Psoas muscle (tissue), 7 donors: ENCODE measurements at regions not wholly inside any gene's neighbourhood (a gene's known extent, or its start where the extent isn't known, plus 50 kb on each side); places are given as distances from the start of the nearest gene placed in this dataset.

Experiments
- ATAC-seq, 4 donors: fragments of 200-7000 bp; cut with Tn5 transposase; one replicate each; pipeline ENCODE4 v1.9.1; 2020; ENCODE audit warnings: moderate library complexity in 3 of 4, mild to moderate bottlenecking in 2 of 4
- DNase-seq, 2 donors: peaks; one replicate each; pipeline ENCODE4 v3.0.0-alpha.2; 2020
- H3K27ac ChIP-seq: fragments of 200-600 bp; one replicate; pipeline ENCODE4 v1.8.0; 2022
- H3K27me3 ChIP-seq, 3 donors: fragments of 200-600 bp in 1 of 3; one replicate each; pipeline versions ENCODE4 v1.6.1 to v1.8.0; 2013 to 2022; ENCODE audit warnings: low read length in 2 of 3, mild to moderate bottlenecking in 2 of 3, moderate library complexity in 1 of 3; ENCODE audit not compliant: insufficient read depth in 3 of 3
- H3K36me3 ChIP-seq, 2 donors: fragments of 200-600 bp in 1 of 2; one replicate each; pipeline versions ENCODE4 v1.6.1 to v1.8.0; 2013 to 2022; ENCODE audit warnings: low read depth in 1 of 2, mild to moderate bottlenecking in 1 of 2, moderate library complexity in 1 of 2; ENCODE audit not compliant: insufficient read depth in 1 of 2
- H3K4me1 ChIP-seq: fragments of 200-600 bp; one replicate; pipeline ENCODE4 v1.8.0; 2022
- H3K4me3 ChIP-seq: fragments of 200-600 bp; one replicate; pipeline ENCODE4 v1.8.0; 2022; ENCODE audit warnings: mild to moderate bottlenecking
- H3K9me3 ChIP-seq: fragments of 200-600 bp; one replicate; pipeline ENCODE4 v1.8.0; 2022
- WGBS, 3 donors: extraction: QIAGEN DNeasy Blood & Tissue Kit; methylation state at CpG; one replicate each; pipeline versions ENCODE4 v1.1.6 to v1.1.7; 2013; 5-methylcytosine and 5-hydroxymethylcytosine counted together
- intact Hi-C, 2 donors: fragments of 100-400 bp; cut with DNase I; formaldehyde crosslinking; loops; one replicate each; pipeline versions ENCODE4 v1.11.0 to v1.14.2; 2022
- TF ChIP-seq, protein P1 (sequence below): fragments of 200-600 bp; IDR thresholded peaks from one replicate; pipeline ENCODE4 v1.8.0; 2022; ENCODE audit warnings: antibody characterized with exemption
- donor health status: healthy with polysubstance abuse.
- donor health status: DM: no; HTN: no; CAD: no; lungs with moderate emphysema.
- donor health status: Bipolar disorder and iron deficiency.
- donor health status: healthy.
- donor health status: DM: yes; HTN: yes; CAD: no.
- donor health status: DM: no; HTN: no; CAD: no.
- donor health status: DM: yes; HTN: yes; CAD: no.

DNA sequence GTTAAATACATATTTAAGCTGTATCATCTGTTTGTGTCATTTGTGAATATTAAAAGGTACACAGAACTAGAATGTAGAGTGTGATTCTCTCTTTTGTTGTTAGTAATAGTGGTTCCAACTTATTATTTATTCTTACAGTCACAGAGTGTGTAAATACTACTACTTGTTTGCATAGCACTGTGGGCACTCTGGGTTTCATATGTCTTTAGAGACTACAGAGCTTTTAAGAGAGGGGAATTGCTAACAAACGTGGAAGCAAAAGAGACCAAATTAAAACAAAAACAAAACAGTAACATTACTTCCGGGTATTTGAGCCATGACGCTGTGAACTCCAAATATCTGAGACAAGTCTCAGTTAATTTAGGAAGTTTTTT lies 828.0 kb upstream of the DPPA4 start:
- ATAC-seq (no peak), DNase-seq (no peak)
- no peaks in the 10 kb centered on the region for H3K27me3 ChIP-seq
- no peak overlapping the region for H3K4me3 ChIP-seq
- TF ChIP-seq, protein P1, sequence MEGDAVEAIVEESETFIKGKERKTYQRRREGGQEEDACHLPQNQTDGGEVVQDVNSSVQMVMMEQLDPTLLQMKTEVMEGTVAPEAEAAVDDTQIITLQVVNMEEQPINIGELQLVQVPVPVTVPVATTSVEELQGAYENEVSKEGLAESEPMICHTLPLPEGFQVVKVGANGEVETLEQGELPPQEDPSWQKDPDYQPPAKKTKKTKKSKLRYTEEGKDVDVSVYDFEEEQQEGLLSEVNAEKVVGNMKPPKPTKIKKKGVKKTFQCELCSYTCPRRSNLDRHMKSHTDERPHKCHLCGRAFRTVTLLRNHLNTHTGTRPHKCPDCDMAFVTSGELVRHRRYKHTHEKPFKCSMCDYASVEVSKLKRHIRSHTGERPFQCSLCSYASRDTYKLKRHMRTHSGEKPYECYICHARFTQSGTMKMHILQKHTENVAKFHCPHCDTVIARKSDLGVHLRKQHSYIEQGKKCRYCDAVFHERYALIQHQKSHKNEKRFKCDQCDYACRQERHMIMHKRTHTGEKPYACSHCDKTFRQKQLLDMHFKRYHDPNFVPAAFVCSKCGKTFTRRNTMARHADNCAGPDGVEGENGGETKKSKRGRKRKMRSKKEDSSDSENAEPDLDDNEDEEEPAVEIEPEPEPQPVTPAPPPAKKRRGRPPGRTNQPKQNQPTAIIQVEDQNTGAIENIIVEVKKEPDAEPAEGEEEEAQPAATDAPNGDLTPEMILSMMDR: no peak
- no peak overlapping the region for H3K27ac ChIP-seq
- no peaks in the 10 kb centered on the region for H3K9me3 ChIP-seq
- intact Hi-C loops: no loop called here
- 18 to 30% (median 30%) methylated on average over 3 of the region's 3 CpGs for WGBS, 3 donors
- H3K36me3 ChIP-seq: no peaks in the 10 kb centered on the region
- H3K4me1 ChIP-seq: no peaks in the 10 kb centered on the region

- TF ChIP-seq, protein P1: no peak
- H3K4me3 ChIP-seq: no peak overlapping the region
- H3K27me3 ChIP-seq: no peaks in the 10 kb centered on the region
- DNase-seq (no peak), ATAC-seq (no peak)
- H3K9me3 ChIP-seq: no peaks in the 10 kb centered on the region
- WGBS, 3 donors: 52 to 73% (median 64%) methylated on average over 8 of the region's 8 CpGs
- H3K4me1 ChIP-seq: no peaks in the 10 kb centered on the region
- H3K27ac ChIP-seq: no peak overlapping the region
- no peaks in the 10 kb centered on the region for H3K36me3 ChIP-seq
- intact Hi-C loops: no loop called here
Observed at GRCh38 chr3:110165753-110166152, 828.4 kb upstream of the DPPA4 start.

GRCh38 chr3:110166791-110167190 lies 829.4 kb upstream of the DPPA4 start:
- TF ChIP-seq, protein P1: no peak

GRCh38 chr3:110174908-110175307 lies 837.6 kb upstream of the DPPA4 start:
- no peaks in the 10 kb centered on the region for H3K36me3 ChIP-seq
- DNase-seq: no peak
- H3K4me1 ChIP-seq: no peaks in the 10 kb centered on the region
- no peak overlapping the region for H3K27ac ChIP-seq
- WGBS, 3 donors: 83 to 93% (median 86%) methylated on average over 2 of the region's 2 CpGs
- TF ChIP-seq, protein P1: no peak
- no peaks in the 10 kb centered on the region for H3K9me3 ChIP-seq
- no peaks in the 10 kb centered on the region for H3K27me3 ChIP-seq
- intact Hi-C loops: no loop called here
- ATAC-seq: no peak
- no peak overlapping the region for H3K4me3 ChIP-seq

More at GRCh38 chr3:110166791-110167190, 829.4 kb upstream of the DPPA4 start:
- ATAC-seq (no peak), DNase-seq (no peak)
- H3K27ac ChIP-seq: no peak overlapping the region
- H3K27me3 ChIP-seq: no peaks in the 10 kb centered on the region
- no peaks in the 10 kb centered on the region for H3K4me1 ChIP-seq
- H3K36me3 ChIP-seq: no peaks in the 10 kb centered on the region
- H3K9me3 ChIP-seq: no peaks in the 10 kb centered on the region
- 44 to 51% (median 51%) methylated on average over 1 of the region's 1 CpG for whole genome bisulfite sequencing, 3 donors
- H3K4me3 ChIP-seq: no peak overlapping the region
- intact Hi-C loops: no loop called here

DNA sequence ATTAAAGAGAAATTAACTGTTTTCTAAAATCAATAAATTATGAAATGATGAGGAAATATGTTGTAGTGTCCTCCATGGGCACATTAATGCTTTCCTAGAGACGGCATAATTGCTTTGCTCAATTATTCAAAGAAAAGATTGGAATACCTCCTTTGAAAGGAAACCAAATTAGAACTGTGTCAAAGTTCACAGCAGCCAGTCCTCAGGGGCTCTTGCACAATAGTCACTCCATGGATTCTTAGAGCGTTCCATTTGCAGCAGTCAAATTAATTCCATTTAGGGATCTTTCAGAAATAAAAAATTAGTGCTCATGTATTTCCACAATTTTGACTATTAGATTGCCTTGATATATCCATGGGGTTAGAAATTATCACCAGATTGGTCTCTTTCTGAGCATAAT lies 841.6 kb upstream of the DPPA4 start:
- Histone ChIP-seq H3K9me3 (no peaks in the 10 kb centered on the region), H3K4me3 (no peak overlapping the region), H3K27me3 (no peaks in the 10 kb centered on the region), H3K27ac (no peak overlapping the region), H3K36me3 (no peaks in the 10 kb centered on the region), H3K4me1 (no peaks in the 10 kb centered on the region)
- no peak for ATAC-seq
- TF ChIP-seq, protein P1: no peak
- intact Hi-C loops: no loop called here
- DNase-seq: no peak
- WGBS, 3 donors: 15 to 34% (median 18%) methylated on average over 2 of the region's 2 CpGs
